SK-N-SH treated with all-trans-retinoic acid at 6 μM for 48 hours (cell line): ENCODE measurements at regions not wholly inside any gene's neighbourhood (a gene's known extent, or its start where the extent isn't known, plus 50 kb on each side); places are given as distances from the start of the nearest gene placed in this dataset.

Experiments used
- ARNTL ChIP-seq: fragments of 450-650 bp; formaldehyde crosslinking; IDR thresholded peaks from 2 replicates; pipeline ENCODE4 v1.5.0; 2020; ENCODE audit warnings: low read depth, mild to moderate bottlenecking, moderate library complexity, borderline replicate concordance
- CSDC2 ChIP-seq: fragments of 250-450 bp; sonication (Bioruptor Pico); IDR thresholded peaks from 2 replicates; pipeline ENCODE4 v1.5.0; 2020; ENCODE audit warnings: mild to moderate bottlenecking, moderate library complexity
- GLIS3 ChIP-seq: fragments of 250-450 bp; sonication (Bioruptor Pico); IDR thresholded peaks from 2 replicates; pipeline ENCODE4 v1.5.0; 2020; ENCODE audit warnings: mild to moderate bottlenecking, moderate library complexity
- PPARA ChIP-seq: fragments of 250-450 bp; sonication (Bioruptor Pico); IDR thresholded peaks from 2 replicates; pipeline ENCODE4 v1.5.0; 2020; ENCODE audit warnings: mild to moderate bottlenecking, borderline replicate concordance
- RARB ChIP-seq: fragments of 250-450 bp; sonication (Bioruptor Pico); IDR thresholded peaks from 2 replicates; pipeline ENCODE4 v1.8.0; 2021; ENCODE audit warnings: mild to moderate bottlenecking, moderate library complexity
- SNAI2 ChIP-seq: fragments of 250-450 bp; sonication (Bioruptor Pico); IDR thresholded peaks from 2 replicates; pipeline ENCODE4 v1.5.0; 2020; ENCODE audit warnings: mild to moderate bottlenecking, moderate library complexity
- TOX ChIP-seq: fragments of 250-450 bp; sonication (Bioruptor Pico); IDR thresholded peaks from 2 replicates; pipeline ENCODE4 v1.8.0; 2021; ENCODE audit warnings: mild to moderate bottlenecking, moderate library complexity, borderline replicate concordance
- ZNF565 ChIP-seq: fragments of 450-650 bp; formaldehyde crosslinking; conservative IDR thresholded peaks from 2 replicates; pipeline ENCODE4 v1.5.0; 2020; ENCODE audit warnings: low read depth, mild to moderate bottlenecking, moderate library complexity
- ZNF70 ChIP-seq: fragments of 450-650 bp; formaldehyde crosslinking; IDR thresholded peaks from 2 replicates; pipeline ENCODE4 v1.5.0; 2020; ENCODE audit warnings: mild to moderate bottlenecking, moderate library complexity
- TF ChIP-seq, protein P1 (sequence below): fragments of 250-450 bp; sonication (Bioruptor Pico); IDR thresholded peaks from 2 replicates; pipeline ENCODE4 v1.5.1; 2021; ENCODE audit warnings: mild to moderate bottlenecking, moderate library complexity
- TF ChIP-seq, protein P2 (sequence below): fragments of 250-450 bp; sonication (Bioruptor Pico); IDR thresholded peaks from 2 replicates; pipeline ENCODE4 v1.5.0; 2020; ENCODE audit warnings: mild to moderate bottlenecking, moderate library complexity
- TF ChIP-seq, protein P3 (sequence below): fragments of 250-450 bp; sonication (Bioruptor Pico); IDR thresholded peaks from 2 replicates; pipeline ENCODE4 v1.5.1; 2020; ENCODE audit warnings: low read depth, mild to moderate bottlenecking, moderate library complexity
- TF ChIP-seq, protein P4 (sequence below): fragments of 250-450 bp; sonication (Bioruptor Pico); IDR thresholded peaks from 2 replicates; pipeline ENCODE4 v1.8.0; 2020; ENCODE audit warnings: mild to moderate bottlenecking, moderate library complexity, borderline replicate concordance

DNA sequence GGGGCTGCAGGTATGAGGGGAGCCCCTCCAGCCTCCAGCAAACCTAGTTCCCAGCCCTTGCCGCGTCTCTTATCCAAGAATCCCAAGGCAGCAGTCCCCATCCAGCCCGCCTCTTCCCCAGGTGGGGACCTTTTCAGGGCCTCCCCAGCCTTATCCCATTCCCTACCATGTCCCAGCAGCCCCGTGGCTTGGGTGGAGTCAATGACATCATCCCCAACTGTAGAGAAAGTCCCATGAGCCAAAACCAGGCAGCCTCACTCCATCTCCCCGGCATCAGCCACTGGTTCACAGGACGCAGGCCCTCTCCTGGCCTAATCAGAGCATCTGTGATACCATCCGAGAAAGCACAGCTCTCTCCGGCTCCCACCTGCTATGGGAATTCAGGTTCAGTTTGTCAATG is 131.0 kb downstream of the NCOR2 start:
- TF ChIP-seq ZNF70 (no peak), SNAI2 (CRISPR knock-in tag) (no peak), ARNTL (CRISPR knock-in tag) (no peak), PPARA (CRISPR knock-in tag) (no peak), CSDC2 (CRISPR knock-in tag) (no peak), GLIS3 (CRISPR knock-in tag) (no peak), TOX (no peak), RARB (CRISPR knock-in tag) (no peak), ZNF565 (CRISPR knock-in tag) (no peak)
- TF ChIP-seq, protein P1, sequence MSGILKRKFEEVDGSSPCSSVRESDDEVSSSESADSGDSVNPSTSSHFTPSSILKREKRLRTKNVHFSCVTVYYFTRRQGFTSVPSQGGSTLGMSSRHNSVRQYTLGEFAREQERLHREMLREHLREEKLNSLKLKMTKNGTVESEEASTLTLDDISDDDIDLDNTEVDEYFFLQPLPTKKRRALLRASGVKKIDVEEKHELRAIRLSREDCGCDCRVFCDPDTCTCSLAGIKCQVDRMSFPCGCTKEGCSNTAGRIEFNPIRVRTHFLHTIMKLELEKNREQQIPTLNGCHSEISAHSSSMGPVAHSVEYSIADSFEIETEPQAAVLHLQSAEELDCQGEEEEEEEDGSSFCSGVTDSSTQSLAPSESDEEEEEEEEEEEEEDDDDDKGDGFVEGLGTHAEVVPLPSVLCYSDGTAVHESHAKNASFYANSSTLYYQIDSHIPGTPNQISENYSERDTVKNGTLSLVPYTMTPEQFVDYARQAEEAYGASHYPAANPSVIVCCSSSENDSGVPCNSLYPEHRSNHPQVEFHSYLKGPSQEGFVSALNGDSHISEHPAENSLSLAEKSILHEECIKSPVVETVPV (CRISPR knock-in tag): no peak
- TF ChIP-seq, protein P2, sequence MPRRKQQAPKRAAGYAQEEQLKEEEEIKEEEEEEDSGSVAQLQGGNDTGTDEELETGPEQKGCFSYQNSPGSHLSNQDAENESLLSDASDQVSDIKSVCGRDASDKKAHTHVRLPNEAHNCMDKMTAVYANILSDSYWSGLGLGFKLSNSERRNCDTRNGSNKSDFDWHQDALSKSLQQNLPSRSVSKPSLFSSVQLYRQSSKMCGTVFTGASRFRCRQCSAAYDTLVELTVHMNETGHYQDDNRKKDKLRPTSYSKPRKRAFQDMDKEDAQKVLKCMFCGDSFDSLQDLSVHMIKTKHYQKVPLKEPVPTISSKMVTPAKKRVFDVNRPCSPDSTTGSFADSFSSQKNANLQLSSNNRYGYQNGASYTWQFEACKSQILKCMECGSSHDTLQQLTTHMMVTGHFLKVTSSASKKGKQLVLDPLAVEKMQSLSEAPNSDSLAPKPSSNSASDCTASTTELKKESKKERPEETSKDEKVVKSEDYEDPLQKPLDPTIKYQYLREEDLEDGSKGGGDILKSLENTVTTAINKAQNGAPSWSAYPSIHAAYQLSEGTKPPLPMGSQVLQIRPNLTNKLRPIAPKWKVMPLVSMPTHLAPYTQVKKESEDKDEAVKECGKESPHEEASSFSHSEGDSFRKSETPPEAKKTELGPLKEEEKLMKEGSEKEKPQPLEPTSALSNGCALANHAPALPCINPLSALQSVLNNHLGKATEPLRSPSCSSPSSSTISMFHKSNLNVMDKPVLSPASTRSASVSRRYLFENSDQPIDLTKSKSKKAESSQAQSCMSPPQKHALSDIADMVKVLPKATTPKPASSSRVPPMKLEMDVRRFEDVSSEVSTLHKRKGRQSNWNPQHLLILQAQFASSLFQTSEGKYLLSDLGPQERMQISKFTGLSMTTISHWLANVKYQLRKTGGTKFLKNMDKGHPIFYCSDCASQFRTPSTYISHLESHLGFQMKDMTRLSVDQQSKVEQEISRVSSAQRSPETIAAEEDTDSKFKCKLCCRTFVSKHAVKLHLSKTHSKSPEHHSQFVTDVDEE (CRISPR knock-in tag): no peak
- TF ChIP-seq, protein P3, sequence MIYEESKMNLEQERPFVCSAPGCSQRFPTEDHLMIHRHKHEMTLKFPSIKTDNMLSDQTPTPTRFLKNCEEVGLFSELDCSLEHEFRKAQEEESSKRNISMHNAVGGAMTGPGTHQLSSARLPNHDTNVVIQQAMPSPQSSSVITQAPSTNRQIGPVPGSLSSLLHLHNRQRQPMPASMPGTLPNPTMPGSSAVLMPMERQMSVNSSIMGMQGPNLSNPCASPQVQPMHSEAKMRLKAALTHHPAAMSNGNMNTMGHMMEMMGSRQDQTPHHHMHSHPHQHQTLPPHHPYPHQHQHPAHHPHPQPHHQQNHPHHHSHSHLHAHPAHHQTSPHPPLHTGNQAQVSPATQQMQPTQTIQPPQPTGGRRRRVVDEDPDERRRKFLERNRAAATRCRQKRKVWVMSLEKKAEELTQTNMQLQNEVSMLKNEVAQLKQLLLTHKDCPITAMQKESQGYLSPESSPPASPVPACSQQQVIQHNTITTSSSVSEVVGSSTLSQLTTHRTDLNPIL (CRISPR knock-in tag): no peak
- TF ChIP-seq, protein P4, sequence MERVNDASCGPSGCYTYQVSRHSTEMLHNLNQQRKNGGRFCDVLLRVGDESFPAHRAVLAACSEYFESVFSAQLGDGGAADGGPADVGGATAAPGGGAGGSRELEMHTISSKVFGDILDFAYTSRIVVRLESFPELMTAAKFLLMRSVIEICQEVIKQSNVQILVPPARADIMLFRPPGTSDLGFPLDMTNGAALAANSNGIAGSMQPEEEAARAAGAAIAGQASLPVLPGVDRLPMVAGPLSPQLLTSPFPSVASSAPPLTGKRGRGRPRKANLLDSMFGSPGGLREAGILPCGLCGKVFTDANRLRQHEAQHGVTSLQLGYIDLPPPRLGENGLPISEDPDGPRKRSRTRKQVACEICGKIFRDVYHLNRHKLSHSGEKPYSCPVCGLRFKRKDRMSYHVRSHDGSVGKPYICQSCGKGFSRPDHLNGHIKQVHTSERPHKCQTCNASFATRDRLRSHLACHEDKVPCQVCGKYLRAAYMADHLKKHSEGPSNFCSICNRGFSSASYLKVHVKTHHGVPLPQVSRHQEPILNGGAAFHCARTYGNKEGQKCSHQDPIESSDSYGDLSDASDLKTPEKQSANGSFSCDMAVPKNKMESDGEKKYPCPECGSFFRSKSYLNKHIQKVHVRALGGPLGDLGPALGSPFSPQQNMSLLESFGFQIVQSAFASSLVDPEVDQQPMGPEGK (CRISPR knock-in tag): no peak
